GM19240 (cell line): ENCODE measurements at regions not wholly inside any gene's neighbourhood (a gene's known extent, or its start where the extent isn't known, plus 50 kb on each side); places are given as distances from the start of the nearest gene placed in this dataset.

Experiments used
- DNase-seq: peaks from one replicate; pipeline ENCODE4 v3.0.0; 2011; ENCODE audit warnings: low spot score; ENCODE audit not compliant: insufficient read length

- no peak for DNase-seq
Measured at GRCh38 chr4:23741681-23742191, 148.1 kb downstream of the PPARGC1A start.

GRCh38 chr4:23737571-23737970 is 152.3 kb downstream of the PPARGC1A start:
- DNase-seq: no peak

- DNase-seq: no peak
Measured at GRCh38 chr4:23736466-23736865, 153.4 kb downstream of the PPARGC1A start.

- no peak for DNase-seq
Measured at GRCh38 chr4:23734000-23734399, 155.8 kb downstream of the PPARGC1A start.

- no peak for DNase-seq
Measured at GRCh38 chr4:23733476-23733875, 156.4 kb downstream of the PPARGC1A start.

GRCh38 chr4:23730998-23731397 is 158.8 kb downstream of the PPARGC1A start:
- DNase-seq: no peak

- no peak for DNase-seq
Measured at GRCh38 chr4:23728971-23729370, 160.9 kb downstream of the PPARGC1A start.

GRCh38 chr4:23728393-23728792 is 161.5 kb downstream of the PPARGC1A start:
- DNase-seq: no peak

- DNase-seq: no peak
Measured at GRCh38 chr4:23720556-23720955, 169.3 kb downstream of the PPARGC1A start.

- no peak for DNase-seq
Measured at GRCh38 chr4:23718435-23718834, 171.4 kb downstream of the PPARGC1A start.

GRCh38 chr4:23717528-23718248 is 172.2 kb downstream of the PPARGC1A start:
- no peak for DNase-seq

GRCh38 chr4:23710298-23710697 is 179.5 kb downstream of the PPARGC1A start:
- no peak for DNase-seq

GRCh38 chr4:23707652-23708026 is 182.2 kb downstream of the PPARGC1A start:
- DNase-seq: no peak

- DNase-seq: no peak
Measured at GRCh38 chr4:23706972-23707651, 182.7 kb downstream of the PPARGC1A start.

- no peak for DNase-seq
Measured at GRCh38 chr4:23700197-23700596, 189.7 kb downstream of the PPARGC1A start.

- DNase-seq: no peak
Measured at GRCh38 chr4:23697722-23698121, 192.1 kb downstream of the PPARGC1A start.

- DNase-seq: no peak
Measured at GRCh38 chr4:23697001-23697528, 192.8 kb downstream of the PPARGC1A start.

GRCh38 chr4:23686169-23686897 is 203.5 kb downstream of the PPARGC1A start:
- DNase-seq: no peak

- no peak for DNase-seq
Measured at GRCh38 chr4:23685471-23685870, 204.4 kb downstream of the PPARGC1A start.

GRCh38 chr4:23680671-23681518 is 209.0 kb downstream of the PPARGC1A start:
- DNase-seq: no peak

- DNase-seq: no peak
Measured at GRCh38 chr4:23674694-23675093, 215.2 kb downstream of the PPARGC1A start.
